Ectodermal cell (in vitro differentiated cells): ENCODE measurements at regions not wholly inside any gene's neighbourhood (a gene's known extent, or its start where the extent isn't known, plus 50 kb on each side); places are given as distances from the start of the nearest gene placed in this dataset.

Experiments used
- H3K27ac ChIP-seq: 2 replicates; pipeline ENCODE4 v1.7.0; 2013; ENCODE audit warnings: mild to moderate bottlenecking, low read depth, low read length; ENCODE audit not compliant: insufficient read depth, poor library complexity, severe bottlenecking
- H3K27me3 ChIP-seq: 2 replicates; pipeline ENCODE4 v1.7.0; 2013; ENCODE audit warnings: mild to moderate bottlenecking, low read length; ENCODE audit not compliant: insufficient read depth, control insufficient read depth, poor library complexity, severe bottlenecking
- H3K36me3 ChIP-seq: one replicate; pipeline ENCODE4 v1.7.0; 2013; ENCODE audit warnings: low read length; ENCODE audit not compliant: control insufficient read depth, insufficient read depth
- H3K4me1 ChIP-seq: one replicate; pipeline ENCODE4 v1.7.0; 2013; ENCODE audit warnings: low read length; ENCODE audit not compliant: control insufficient read depth, insufficient read depth
- H3K4me3 ChIP-seq: 2 replicates; pipeline ENCODE4 v1.7.0; 2013; ENCODE audit warnings: low read depth, low read length, control low read depth; ENCODE audit not compliant: insufficient read depth
- H3K9me3 ChIP-seq: 2 replicates; pipeline ENCODE4 v1.7.0; 2013; ENCODE audit warnings: mild to moderate bottlenecking, low read length, moderate library complexity; ENCODE audit not compliant: control insufficient read depth
- WGBS, 2 experiments: methylation state at CpG; one replicate each; pipeline ENCODE4 v1.1.7; 2013; ENCODE audit warnings: missing lambda C conversion rate in 2 of 2; 5-methylcytosine and 5-hydroxymethylcytosine counted together

- Histone ChIP-seq H3K27ac (no peak overlapping the region), H3K27me3 (no peaks in the 10 kb centered on the region), H3K4me1 (peaks cover 14% of the 10 kb centered on the region), H3K4me3 (no peak overlapping the region), H3K36me3 (no peaks in the 10 kb centered on the region), H3K9me3 (peaks cover 2% of the 10 kb centered on the region)
- WGBS, 2 experiments: 86 to 87% methylated on average over 2 of the region's 2 CpGs
Observed at GRCh38 chr14:58779376-58779775, 141.6 kb downstream of the DACT1 start.

- H3K9me3 ChIP-seq: no peaks in the 10 kb centered on the region
- peaks cover 13% of the 10 kb centered on the region for H3K4me1 ChIP-seq
- 91 to 93% methylated on average over 5 of the region's 5 CpGs for WGBS, 2 experiments
- H3K36me3 ChIP-seq: no peaks in the 10 kb centered on the region
- no peak overlapping the region for H3K27ac ChIP-seq
- no peak overlapping the region for H3K4me3 ChIP-seq
- no peaks in the 10 kb centered on the region for H3K27me3 ChIP-seq
Observed at GRCh38 chr14:58780185-58780584, 142.4 kb downstream of the DACT1 start.

- H3K9me3 ChIP-seq: no peaks in the 10 kb centered on the region
- H3K36me3 ChIP-seq: no peaks in the 10 kb centered on the region
- no peaks in the 10 kb centered on the region for H3K27me3 ChIP-seq
- 96% methylated on average over 6 of the region's 6 CpGs for WGBS, 2 experiments
- no peak overlapping the region for H3K4me3 ChIP-seq
- H3K27ac ChIP-seq: no peak overlapping the region
- H3K4me1 ChIP-seq: peaks cover 16% of the 10 kb centered on the region
Observed at GRCh38 chr14:58780605-58781004, 142.8 kb downstream of the DACT1 start.

GRCh38 chr14:58782011-58782410, 144.2 kb downstream of the DACT1 start:
- Histone ChIP-seq H3K4me3 (no peak overlapping the region), H3K36me3 (no peaks in the 10 kb centered on the region), H3K4me1 (peaks cover 14% of the 10 kb centered on the region), H3K9me3 (no peaks in the 10 kb centered on the region), H3K27me3 (no peaks in the 10 kb centered on the region), H3K27ac (no peak overlapping the region)
- 93 to 97% methylated on average over 6 of the region's 6 CpGs for WGBS, 2 experiments

GRCh38 chr14:58783792-58784511, 146.2 kb downstream of the DACT1 start:
- Histone ChIP-seq H3K9me3 (no peaks in the 10 kb centered on the region), H3K27me3 (no peaks in the 10 kb centered on the region), H3K4me3 (no peak overlapping the region), H3K36me3 (no peaks in the 10 kb centered on the region), H3K27ac (no peak overlapping the region), H3K4me1 (peaks cover 12% of the 10 kb centered on the region)
- 90% methylated on average over 10 of the region's 10 CpGs for WGBS, 2 experiments

- Histone ChIP-seq H3K4me3 (no peak overlapping the region), H3K4me1 (peaks cover 20% of the 10 kb centered on the region), H3K9me3 (no peaks in the 10 kb centered on the region), H3K27me3 (no peaks in the 10 kb centered on the region), H3K36me3 (no peaks in the 10 kb centered on the region), H3K27ac (no peak overlapping the region)
- WGBS, 2 experiments: 96 to 97% methylated on average over 1 of the region's 1 CpG
Observed at GRCh38 chr14:58784931-58785330, 147.2 kb downstream of the DACT1 start.

GRCh38 chr14:58785701-58786100, 147.9 kb downstream of the DACT1 start:
- Histone ChIP-seq H3K27me3 (no peaks in the 10 kb centered on the region), H3K9me3 (no peaks in the 10 kb centered on the region), H3K4me3 (no peak overlapping the region), H3K4me1 (peaks cover 20% of the 10 kb centered on the region), H3K27ac (no peak overlapping the region), H3K36me3 (no peaks in the 10 kb centered on the region)
- 67 to 70% methylated on average over 2 to 3 of the region's 3 CpGs for WGBS, 2 experiments

GRCh38 chr14:58787592-58787991, 149.8 kb downstream of the DACT1 start:
- no peaks in the 10 kb centered on the region for H3K9me3 ChIP-seq
- WGBS, 2 experiments: 94 to 100% methylated on average over 1 of the region's 1 CpG
- no peaks in the 10 kb centered on the region for H3K27me3 ChIP-seq
- H3K4me1 ChIP-seq: peaks cover 20% of the 10 kb centered on the region
- H3K36me3 ChIP-seq: no peaks in the 10 kb centered on the region
- no peak overlapping the region for H3K4me3 ChIP-seq
- H3K27ac ChIP-seq: no peak overlapping the region

- Histone ChIP-seq H3K4me3 (no peak overlapping the region), H3K36me3 (no peaks in the 10 kb centered on the region), H3K27ac (no peak overlapping the region), H3K9me3 (no peaks in the 10 kb centered on the region), H3K27me3 (no peaks in the 10 kb centered on the region), H3K4me1 (peaks cover 20% of the 10 kb centered on the region)
- 28 to 36% methylated on average over 3 to 4 of the region's 4 CpGs for WGBS, 2 experiments
Observed at GRCh38 chr14:58788655-58789503, 151.1 kb downstream of the DACT1 start.

GRCh38 chr14:58789736-58790135, 152.0 kb downstream of the DACT1 start:
- Histone ChIP-seq H3K4me3 (no peak overlapping the region), H3K27ac (no peak overlapping the region), H3K27me3 (no peaks in the 10 kb centered on the region), H3K36me3 (no peaks in the 10 kb centered on the region), H3K9me3 (no peaks in the 10 kb centered on the region), H3K4me1 (peaks cover 20% of the 10 kb centered on the region)
- 76% methylated on average over 2 to 3 of the region's 4 CpGs for WGBS, 2 experiments
